ENCODE measurements at regions not wholly inside any gene's neighbourhood (a gene's known extent, or its start where the extent isn't known, plus 50 kb on each side); places are given as distances from the start of the nearest gene placed in this dataset.

GRCh38 chr14:45678163-45678562, 425.2 kb upstream of the MIS18BP1 start (continued):
- no peak for TF ChIP-seq ZNF407 (IDR thresholded peaks at IDR 0.05; ENCODE audit: low read depth)

- ATAC-seq (no peak), FAIRE-seq (no peak), DNase-seq (ENCODE audit: extremely low read depth in 1 of 4, low spot score in 3 of 4) (no peak)
- Histone ChIP-seq H3K4me1 (replicated peaks in 1 of 2; ENCODE audit: control insufficient read depth in 2 of 2, insufficient read depth in 2 of 2, low read length in 2 of 2) (no peaks in the 10 kb centered on the region), H3K4me3 (no peak overlapping the region), H3K27ac (ENCODE audit: extremely low read depth, low read depth, low read length) (no peak overlapping the region), H3K36me3 (ENCODE audit: control insufficient read depth, insufficient read depth, low read length) (no peaks in the 10 kb centered on the region), H3K27me3 (ENCODE audit: control insufficient read depth in 2 of 2, insufficient read depth in 2 of 2, low read length in 2 of 2) (no peaks in the 10 kb centered on the region), H2AFZ (ENCODE audit: low read depth, low read length) (no peak overlapping the region), H3K4me2 (ENCODE audit: insufficient read depth, low read length) (no peak overlapping the region), H3K9ac (ENCODE audit: insufficient read depth in 1 of 2, low read depth in 2 of 2, low read length in 2 of 2) (no peak overlapping the region), H3K9me1 (ENCODE audit: control insufficient read depth, insufficient read depth, low read length) (no peaks in the 10 kb centered on the region), H4K20me1 (replicated peaks; ENCODE audit: control insufficient read depth, insufficient read depth, low read length) (no peaks in the 10 kb centered on the region), H3K79me2 (ENCODE audit: control insufficient read depth, insufficient read depth, low read length) (no peaks in the 10 kb centered on the region), H3K9me3 (replicated peaks; ENCODE audit: control insufficient read depth, insufficient read depth, low read depth, low read length) (no peaks in the 10 kb centered on the region)
- in situ Hi-C loops (cut with MboI): no loop called here
- intact Hi-C loops (cut with micrococcal nuclease): no loop called here
- ChIA-PET CTCF (ENCODE audit: low intra/inter-chr PET ratio) (no interaction called here), POLR2A (no interaction called here)
- WGBS (ENCODE audit: insufficient coverage, low coverage, missing lambda C conversion rate): 0% methylated on average over 1 of the region's 1 CpG
- BruUV-seq (replicated peaks): no TSS peak
- TF ChIP-seq ZNF318 (IDR thresholded peaks at IDR 0.05; ENCODE audit: borderline replicate concordance in 1 of 2, low read depth in 1 of 2): no peak
- TF ChIP-seq CBX5 (IDR thresholded peaks at IDR 0.05; ENCODE audit: borderline replicate concordance, low read depth): no peak
- TF ChIP-seq ZFP1 (CRISPR knock-in tag; IDR thresholded peaks at IDR 0.05): no peak
- no peak for TF ChIP-seq ILK (tag; IDR thresholded peaks at IDR 0.05; ENCODE audit: borderline replicate concordance, low read depth)
Observed at GRCh38 chr14:45673420-45673819, 420.4 kb upstream of the MIS18BP1 start.
